ENCODE measurements at regions not wholly inside any gene's neighbourhood (a gene's known extent, or its start where the extent isn't known, plus 50 kb on each side); places are given as distances from the start of the nearest gene placed in this dataset.

GRCh38 chr2:171253900-171254650, 93.4 kb upstream of the TLK1 start:
- H3K4me3 Mint-ChIP-seq: no peak overlapping the region
- no peaks in the 10 kb centered on the region for H3K27me3 Mint-ChIP-seq (ENCODE audit: insufficient read depth, low read depth)
- no peak overlapping the region for H3K27ac ChIP-seq
- DNase-seq (ENCODE audit: low spot score): no peak
- H3K36me3 ChIP-seq: no peaks in the 10 kb centered on the region
- TF ChIP-seq CTCF (IDR thresholded peaks at IDR 0.05) (no peak), EZH2phosphoT487 (IDR thresholded peaks at IDR 0.05) (no peak), EZH2 (IDR thresholded peaks at IDR 0.05) (no peak)
- H3K4me1 ChIP-seq: no peaks in the 10 kb centered on the region
- H3K27me3 ChIP-seq: no peaks in the 10 kb centered on the region
- no peaks in the 10 kb centered on the region for H4K20me1 ChIP-seq (ENCODE audit: low read depth)
- H3K9me3 ChIP-seq (ENCODE audit: low read depth): no peaks in the 10 kb centered on the region
- H3F3A ChIP-seq (ENCODE audit: low read depth): no peaks in the 10 kb centered on the region
- peaks cover 2% of the 10 kb centered on the region for H3K36me3 Mint-ChIP-seq
- no peak overlapping the region for H2AFZ ChIP-seq (replicated peaks)
- no peak overlapping the region for H3K9ac ChIP-seq
- H3K79me2 ChIP-seq (ENCODE audit: low read depth): no peaks in the 10 kb centered on the region
- H3K27ac Mint-ChIP-seq: no peak overlapping the region
- H3K4me1 Mint-ChIP-seq: no peaks in the 10 kb centered on the region
- H3K4me3 ChIP-seq: no peak overlapping the region
- peaks cover 6% of the 10 kb centered on the region for H3K9me3 Mint-ChIP-seq
- H3K4me2 ChIP-seq: no peak overlapping the region

- Histone ChIP-seq H3K36me3 (no peaks in the 10 kb centered on the region), H3K9me3 (ENCODE audit: low read depth) (no peaks in the 10 kb centered on the region), H2AFZ (replicated peaks) (no peak overlapping the region), H3K4me3 (no peak overlapping the region), H3K79me2 (ENCODE audit: low read depth) (no peaks in the 10 kb centered on the region), H4K20me1 (ENCODE audit: low read depth) (no peaks in the 10 kb centered on the region), H3K4me2 (no peak overlapping the region), H3K9ac (no peak overlapping the region), H3F3A (ENCODE audit: low read depth) (no peaks in the 10 kb centered on the region), H3K27ac (no peak overlapping the region), H3K4me1 (no peaks in the 10 kb centered on the region), H3K27me3 (no peaks in the 10 kb centered on the region)
- Mint-ChIP-seq H3K27ac (no peak overlapping the region), H3K4me3 (no peak overlapping the region), H3K9me3 (peaks cover 6% of the 10 kb centered on the region), H3K27me3 (ENCODE audit: insufficient read depth, low read depth) (no peaks in the 10 kb centered on the region), H3K36me3 (peaks cover 2% of the 10 kb centered on the region), H3K4me1 (no peaks in the 10 kb centered on the region)
- DNase-seq (ENCODE audit: low spot score): no peak
- TF ChIP-seq CTCF (IDR thresholded peaks at IDR 0.05) (no peak), EZH2phosphoT487 (IDR thresholded peaks at IDR 0.05) (no peak), EZH2 (IDR thresholded peaks at IDR 0.05) (no peak)
Observed at GRCh38 chr2:171253279-171253678, 92.6 kb upstream of the TLK1 start.

GRCh38 chr2:171249689-171250088, 89.0 kb upstream of the TLK1 start:
- H3K27me3 Mint-ChIP-seq (ENCODE audit: insufficient read depth, low read depth): no peaks in the 10 kb centered on the region
- Histone ChIP-seq H3K9ac (no peak overlapping the region), H4K20me1 (ENCODE audit: low read depth) (no peaks in the 10 kb centered on the region), H3K9me3 (ENCODE audit: low read depth) (no peaks in the 10 kb centered on the region), H3K79me2 (ENCODE audit: low read depth) (no peaks in the 10 kb centered on the region), H3K4me1 (no peaks in the 10 kb centered on the region), H3K36me3 (no peaks in the 10 kb centered on the region), H3K27ac (no peak overlapping the region), H3K4me2 (no peak overlapping the region), H3K27me3 (no peaks in the 10 kb centered on the region), H2AFZ (replicated peaks) (no peak overlapping the region), H3F3A (ENCODE audit: low read depth) (no peaks in the 10 kb centered on the region), H3K4me3 (no peak overlapping the region)
- peaks cover 11% of the 10 kb centered on the region for H3K9me3 Mint-ChIP-seq
- TF ChIP-seq EZH2phosphoT487 (IDR thresholded peaks at IDR 0.05) (no peak), EZH2 (IDR thresholded peaks at IDR 0.05) (no peak), CTCF (IDR thresholded peaks at IDR 0.05) (no peak)
- H3K27ac Mint-ChIP-seq: no peak overlapping the region
- DNase-seq (ENCODE audit: low spot score): no peak
- H3K36me3 Mint-ChIP-seq: peaks cover 4% of the 10 kb centered on the region
- H3K4me3 Mint-ChIP-seq: no peak overlapping the region
- H3K4me1 Mint-ChIP-seq: no peaks in the 10 kb centered on the region

Measured in neural progenitor cell (in vitro differentiated cells).